ENCODE measurements at regions not wholly inside any gene's neighbourhood (a gene's known extent, or its start where the extent isn't known, plus 50 kb on each side); places are given as distances from the start of the nearest gene placed in this dataset.

GRCh38 chr3:18591120-18591519, 166.0 kb upstream of the SATB1 start:
- TF ChIP-seq CTCF (IDR thresholded peaks at IDR 0.05; ENCODE audit: borderline replicate concordance, insufficient read depth, low read depth, low read length): no peak
- H3K4me3 ChIP-seq (ENCODE audit: low read depth, low read length): no peak overlapping the region

- TF ChIP-seq CTCF (IDR thresholded peaks at IDR 0.05; ENCODE audit: borderline replicate concordance, insufficient read depth, low read depth, low read length): no peak
- H3K4me3 ChIP-seq (ENCODE audit: low read depth, low read length): no peak overlapping the region
Measured at GRCh38 chr3:18586076-18586475, 160.9 kb upstream of the SATB1 start.

- no peak for TF ChIP-seq CTCF (IDR thresholded peaks at IDR 0.05; ENCODE audit: borderline replicate concordance, insufficient read depth, low read depth, low read length)
- no peak overlapping the region for H3K4me3 ChIP-seq (ENCODE audit: low read depth, low read length)
Measured at GRCh38 chr3:18585004-18585968, 160.1 kb upstream of the SATB1 start.

GRCh38 chr3:18580268-18580667, 155.1 kb upstream of the SATB1 start:
- no peak for TF ChIP-seq CTCF (IDR thresholded peaks at IDR 0.05; ENCODE audit: borderline replicate concordance, insufficient read depth, low read depth, low read length)
- H3K4me3 ChIP-seq (ENCODE audit: low read depth, low read length): no peak overlapping the region

- no peak for TF ChIP-seq CTCF (IDR thresholded peaks at IDR 0.05; ENCODE audit: borderline replicate concordance, insufficient read depth, low read depth, low read length)
- H3K4me3 ChIP-seq (ENCODE audit: low read depth, low read length): no peak overlapping the region
Measured at GRCh38 chr3:18579661-18580060, 154.5 kb upstream of the SATB1 start.

- TF ChIP-seq CTCF (IDR thresholded peaks at IDR 0.05; ENCODE audit: borderline replicate concordance, insufficient read depth, low read depth, low read length): no peak
- no peak overlapping the region for H3K4me3 ChIP-seq (ENCODE audit: low read depth, low read length)
Measured at GRCh38 chr3:18575573-18575972, 150.4 kb upstream of the SATB1 start.

- TF ChIP-seq CTCF (IDR thresholded peaks at IDR 0.05; ENCODE audit: borderline replicate concordance, insufficient read depth, low read depth, low read length): no peak
Measured at GRCh38 chr3:18572809-18573208, 147.7 kb upstream of the SATB1 start.

More at GRCh38 chr3:18572809-18573208, 147.7 kb upstream of the SATB1 start:
- no peak overlapping the region for H3K4me3 ChIP-seq (ENCODE audit: low read depth, low read length)
